Heart right ventricle (tissue), 16 donors: ENCODE measurements at regions not wholly inside any gene's neighbourhood (a gene's known extent, or its start where the extent isn't known, plus 50 kb on each side); places are given as distances from the start of the nearest gene placed in this dataset.
"Not testable (repeated sequence)": the region's sequence is repeated elsewhere in the genome, so short reads cannot be mapped to it uniquely, and the experiment has no call there.

Experiments
- ATAC-seq, 8 donors: fragments of 200-7000 bp; cut with Tn5 transposase; one replicate each; pipeline ENCODE4 v1.9.1; 2020; ENCODE audit warnings: mild to moderate bottlenecking in 8 of 8, moderate library complexity in 8 of 8, moderate number of reproducible peaks in 1 of 8
- DNase-seq, 2 donors: peaks; one replicate each; pipeline ENCODE4 v3.0.0-alpha.2; 2020
- H3K27ac ChIP-seq, 10 donors: fragments of 200-600 bp; sonication (generic) in 2 of 10; one replicate each; pipeline versions ENCODE4 v1.5.0 to v1.8.0; 2020 to 2022; ENCODE audit warnings: mild to moderate bottlenecking in 3 of 10
- H3K27me3 ChIP-seq, 7 donors: fragments of 200-600 bp; one replicate each; pipeline ENCODE4 v1.8.0; 2021 to 2022; ENCODE audit warnings: mild to moderate bottlenecking in 2 of 7
- H3K36me3 ChIP-seq, 9 donors: fragments of 200-600 bp; sonication (generic) in 1 of 9; one replicate each; pipeline versions ENCODE4 v1.5.0 to v1.8.0; 2020 to 2022; ENCODE audit warnings: mild to moderate bottlenecking in 2 of 9
- H3K4me1 ChIP-seq, 9 donors: fragments of 200-600 bp; sonication (generic) in 1 of 9; one replicate each; pipeline versions ENCODE4 v1.5.0 to v1.8.0; 2020 to 2022; ENCODE audit warnings: mild to moderate bottlenecking in 4 of 9
- H3K4me3 ChIP-seq, 10 donors: fragments of 200-600 bp; sonication (generic) in 2 of 10; one replicate each; pipeline versions ENCODE4 v1.5.0 to v1.8.0; 2020 to 2022; ENCODE audit warnings: mild to moderate bottlenecking in 7 of 10, moderate library complexity in 2 of 10
- H3K9me3 ChIP-seq, 11 donors: fragments of 200-600 bp in 10 of 11; sonication (generic) in 2 of 11; one replicate each; pipeline versions ENCODE4 v1.5.0 to v1.8.0; 2013 to 2022; ENCODE audit warnings: mild to moderate bottlenecking in 2 of 11, control low read depth in 1 of 11, moderate library complexity in 1 of 11
- WGBS, 2 donors: extraction: QIAGEN DNeasy Blood & Tissue Kit; methylation state at CpG; one replicate each; pipeline ENCODE4 v1.1.7; 2013; ENCODE audit warnings: inconsistent platforms in 1 of 2; 5-methylcytosine and 5-hydroxymethylcytosine counted together
- intact Hi-C, 10 donors: fragments of 100-400 bp; cut with DNase I; formaldehyde crosslinking; loops; one replicate each; pipeline versions ENCODE4 v1.11.1 to v1.14.2; 2022
- TF ChIP-seq, protein P1 (sequence below), 9 donors: fragments of 200-600 bp; sonication (generic) in 2 of 9; IDR thresholded peaks; one replicate each; pipeline versions ENCODE4 v1.5.0 to v1.8.0; 2021 to 2022; ENCODE audit warnings: antibody characterized with exemption in 9 of 9, mild to moderate bottlenecking in 5 of 9, moderate library complexity in 1 of 9
- donor health status: Arrhythmogenic right ventricular cardiomyopathy.
- donor health status: ischemic (EF 13 %, LVEDD 7.1; RV severe dilation, severe dysfunction).
- donor health status: healthy with polysubstance abuse.
- donor health status: DM: no; HTN: yes; CAD: no.
- donor health status: DM: no; HTN: no; CAD: no.
- donor health status: ischemic (EF 25% LVEDD 6.9; RV normal size, moderate dysfunction).
- donor health status: ischemic (EF 25% LVEDD 5.7; RV mildly dilated, moderate dysfunction).
- donor health status: healthy.
- donor health status: DM: yes; HTN: yes; CAD: no.
- donor health status: Ischemic cardiomyopathy.
- donor health status: ischemic (EF 35%, LVEDD 5.7; RV mildly dilated, moderate dysfunction).
- donor health status: nonischemic (EF 11% LVEDD 7.7; RV severe dilation, severe dysfunction).
- donor health status: DM: yes; HTN: yes; CAD: no.
- donor health status: PGD.
- donor health status: ischemic (EF 29% LVEDD 5.4; RV normal size, mild dysfunction).
- donor health status: nonischemic (EF 23%, LVEDD 6.1; RV moderate dilation, normal function).

DNA sequence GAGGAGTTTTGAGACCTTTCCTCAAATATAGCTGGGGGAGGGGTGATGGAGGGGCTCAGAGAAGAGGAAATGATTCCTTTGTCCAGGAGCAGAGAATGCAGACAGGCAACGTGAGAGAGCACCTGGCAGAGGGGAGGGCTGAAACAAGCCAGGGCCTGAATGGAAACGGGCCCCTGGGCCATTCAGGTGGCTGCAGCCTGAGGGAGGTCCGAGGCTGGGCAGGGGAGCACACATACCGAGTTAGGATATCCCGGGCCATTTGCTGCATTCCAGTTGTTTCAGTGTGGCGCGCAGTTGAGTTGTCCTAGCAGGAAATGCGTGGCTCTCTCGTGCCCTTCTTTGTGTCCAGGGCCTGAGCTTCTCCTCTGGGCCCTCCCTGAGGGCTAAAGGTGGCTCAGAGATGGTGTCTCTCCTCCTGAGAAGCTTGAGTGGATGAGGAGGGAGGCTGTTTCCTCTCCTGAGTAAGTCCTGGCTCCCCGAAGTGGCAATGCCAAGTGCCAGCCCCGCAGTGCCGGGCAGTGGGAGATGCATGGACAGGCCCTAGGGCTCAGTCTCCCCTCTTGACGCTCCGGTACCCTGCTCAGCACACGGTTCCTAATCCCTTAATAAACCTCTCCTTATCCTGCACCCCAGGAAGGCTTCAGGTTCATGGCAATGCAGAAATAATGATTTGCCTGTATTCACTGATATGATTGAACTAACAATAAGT lies 85.5 kb upstream of the VRK1 start:
- ATAC-seq, result no peak
- TF ChIP-seq, protein P1, sequence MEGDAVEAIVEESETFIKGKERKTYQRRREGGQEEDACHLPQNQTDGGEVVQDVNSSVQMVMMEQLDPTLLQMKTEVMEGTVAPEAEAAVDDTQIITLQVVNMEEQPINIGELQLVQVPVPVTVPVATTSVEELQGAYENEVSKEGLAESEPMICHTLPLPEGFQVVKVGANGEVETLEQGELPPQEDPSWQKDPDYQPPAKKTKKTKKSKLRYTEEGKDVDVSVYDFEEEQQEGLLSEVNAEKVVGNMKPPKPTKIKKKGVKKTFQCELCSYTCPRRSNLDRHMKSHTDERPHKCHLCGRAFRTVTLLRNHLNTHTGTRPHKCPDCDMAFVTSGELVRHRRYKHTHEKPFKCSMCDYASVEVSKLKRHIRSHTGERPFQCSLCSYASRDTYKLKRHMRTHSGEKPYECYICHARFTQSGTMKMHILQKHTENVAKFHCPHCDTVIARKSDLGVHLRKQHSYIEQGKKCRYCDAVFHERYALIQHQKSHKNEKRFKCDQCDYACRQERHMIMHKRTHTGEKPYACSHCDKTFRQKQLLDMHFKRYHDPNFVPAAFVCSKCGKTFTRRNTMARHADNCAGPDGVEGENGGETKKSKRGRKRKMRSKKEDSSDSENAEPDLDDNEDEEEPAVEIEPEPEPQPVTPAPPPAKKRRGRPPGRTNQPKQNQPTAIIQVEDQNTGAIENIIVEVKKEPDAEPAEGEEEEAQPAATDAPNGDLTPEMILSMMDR (IDR thresholded peaks at IDR 0.05), result no peak
- Histone ChIP-seq H3K36me3 (no peaks in the 10 kb centered on the region), H3K27ac (no peak overlapping the region), H3K9me3 (no peaks in the 10 kb centered on the region), H3K4me1 (no peaks in the 10 kb centered on the region), H3K4me3 (no peak overlapping the region), H3K27me3 (peaks cover 0 to 35% (median 12%) of the 10 kb centered on the region in 7 donors)
- intact Hi-C loops, result no loop called here
- WGBS, 2 donors, result 69 to 77% methylated on average over 15 of the region's 15 CpGs
- DNase-seq, result no peak

DNA sequence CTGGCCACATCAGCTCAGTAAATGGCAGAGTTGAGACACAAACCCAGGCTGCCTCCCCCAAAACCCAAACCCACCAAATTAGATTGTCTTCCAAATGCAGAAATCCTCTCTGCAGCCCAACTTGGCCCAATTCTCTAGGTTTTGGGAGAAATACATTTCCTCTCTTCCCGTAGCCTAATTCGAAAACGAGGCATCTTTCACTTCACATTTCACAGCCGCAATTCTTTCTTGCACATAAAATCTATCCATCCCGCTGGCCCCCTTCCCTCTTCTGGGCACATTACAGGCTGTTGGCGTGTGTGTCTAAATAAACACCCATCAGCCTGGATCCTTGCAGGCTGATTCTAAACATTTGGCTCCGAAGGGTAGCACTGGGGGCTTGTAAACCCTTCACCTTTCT lies 83.8 kb upstream of the VRK1 start:
- TF ChIP-seq, protein P1 (IDR thresholded peaks at IDR 0.05), result no peak
- Histone ChIP-seq H3K27ac (no peak overlapping the region), H3K27me3 (peaks cover 0 to 35% (median 12%) of the 10 kb centered on the region in 7 donors), H3K36me3 (no peaks in the 10 kb centered on the region), H3K4me3 (no peak overlapping the region), H3K4me1 (no peaks in the 10 kb centered on the region), H3K9me3 (no peaks in the 10 kb centered on the region)
- ATAC-seq, result no peak
- WGBS, 2 donors, result 77% methylated on average over 7 of the region's 7 CpGs
- DNase-seq, result no peak
- intact Hi-C loops, result no loop called here

DNA sequence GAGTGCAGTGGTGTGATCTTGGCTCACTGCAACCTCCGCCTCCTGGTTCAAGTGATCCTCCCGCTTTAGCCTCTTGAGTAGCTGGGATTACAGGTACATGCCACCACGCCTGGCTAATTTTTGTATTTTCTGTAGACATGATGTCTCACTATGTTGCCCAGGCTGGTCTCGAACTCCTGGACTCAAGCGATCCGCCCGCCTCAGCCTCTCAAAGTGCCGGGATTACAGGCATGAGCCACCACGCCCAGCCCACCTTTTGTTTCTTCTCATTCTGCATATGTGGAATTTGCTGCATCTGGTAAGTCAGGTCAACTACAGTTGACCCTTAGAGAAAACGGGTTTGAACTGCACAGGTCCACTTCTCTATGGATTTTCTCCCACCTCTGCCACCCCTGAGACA lies 82.6 kb upstream of the VRK1 start:
- intact Hi-C loops, H3K36me3 ChIP-seq, H3K9me3 ChIP-seq, DNase-seq, H3K27ac ChIP-seq, H3K4me3 ChIP-seq, ATAC-seq, H3K4me1 ChIP-seq: not testable (repeated sequence)
- WGBS, 2 donors, result 81 to 88% methylated on average over 10 of the region's 10 CpGs
- peaks cover 0 to 35% (median 12%) of the 10 kb centered on the region in 7 donors for H3K27me3 ChIP-seq

DNA sequence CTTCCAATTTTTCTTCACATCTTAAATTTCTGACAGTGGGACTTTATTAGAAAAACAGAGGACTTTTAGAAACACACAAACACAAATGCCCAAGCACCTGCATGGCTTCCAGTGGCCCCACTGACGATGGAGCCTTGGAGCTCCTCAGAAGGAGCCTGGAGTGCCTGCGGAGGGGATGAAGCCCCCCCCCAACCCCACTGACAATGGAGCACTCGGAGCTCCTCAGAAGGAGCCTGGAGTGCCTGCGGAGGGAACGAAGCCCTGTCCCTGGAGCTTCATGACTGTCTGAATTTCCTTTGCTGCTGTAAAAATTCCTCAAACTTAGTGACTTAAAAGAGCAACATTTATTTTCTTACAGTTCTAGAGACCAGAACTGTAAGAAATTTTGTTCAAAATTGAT lies 80.1 kb upstream of the VRK1 start:
- WGBS, 2 donors, result 79 to 83% methylated on average over 5 of the region's 5 CpGs

DNA sequence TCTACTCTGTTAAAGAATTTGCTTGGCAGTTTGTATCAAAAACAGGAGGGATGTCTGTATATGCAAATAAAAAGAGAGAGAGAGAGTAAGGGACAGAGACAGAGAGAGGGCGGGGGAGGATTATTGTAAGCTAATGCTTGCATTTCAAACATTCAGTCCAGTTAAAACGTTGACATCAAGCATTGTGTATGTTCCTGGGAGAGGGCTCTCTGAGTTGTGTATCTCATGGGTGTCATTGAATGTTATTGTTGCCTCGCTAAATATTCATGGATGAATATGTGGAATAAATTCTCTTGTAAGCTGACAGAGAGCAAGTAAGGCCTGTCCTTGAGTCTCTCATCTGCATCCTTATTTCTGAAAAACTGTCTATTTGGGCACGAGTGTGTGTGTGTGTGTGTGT lies 78.8 kb upstream of the VRK1 start:
- DNase-seq, result no peak
- TF ChIP-seq, protein P1 (IDR thresholded peaks at IDR 0.05), result no peak
- Histone ChIP-seq H3K4me1 (no peaks in the 10 kb centered on the region), H3K9me3 (no peaks in the 10 kb centered on the region), H3K27me3 (peaks cover 0 to 19% (median 8%) of the 10 kb centered on the region in 7 donors), H3K36me3 (no peaks in the 10 kb centered on the region), H3K4me3 (no peak overlapping the region), H3K27ac (no peak overlapping the region)
- intact Hi-C loops, result no loop called here
- 62 to 64% methylated on average over 4 of the region's 4 CpGs for WGBS, 2 donors
- no peak for ATAC-seq

More for the DNA sequence above, 80.1 kb upstream of the VRK1 start:
- Histone ChIP-seq H3K36me3 (no peaks in the 10 kb centered on the region), H3K27ac (no peak overlapping the region), H3K4me1 (no peaks in the 10 kb centered on the region), H3K9me3 (no peaks in the 10 kb centered on the region), H3K27me3 (peaks cover 0 to 27% (median 8%) of the 10 kb centered on the region in 7 donors), H3K4me3 (no peak overlapping the region)
- ATAC-seq (no peak), DNase-seq (no peak)
- TF ChIP-seq, protein P1 (IDR thresholded peaks at IDR 0.05), result no peak
- intact Hi-C loops, result no loop called here

DNA sequence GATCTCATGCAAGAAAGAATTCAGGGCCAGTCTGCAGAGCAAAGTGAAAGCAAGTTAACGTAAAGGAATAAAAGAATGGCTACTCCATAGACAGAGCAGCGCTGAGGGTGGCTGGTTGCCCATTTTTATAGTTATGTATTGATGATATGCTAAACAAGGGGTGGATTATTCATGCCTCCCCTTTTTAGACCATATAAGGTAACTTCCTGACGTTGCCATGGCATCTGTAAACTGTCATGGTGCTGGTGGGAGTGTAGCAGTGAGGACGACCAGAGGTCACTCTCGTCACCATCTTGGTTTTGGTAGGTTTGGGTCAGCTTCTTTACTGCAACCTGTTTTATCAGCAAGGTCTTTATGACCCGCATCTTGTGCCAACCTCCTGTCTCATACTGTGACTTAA lies 76.5 kb upstream of the VRK1 start:
- H3K4me3 ChIP-seq, ATAC-seq, H3K27ac ChIP-seq, H3K9me3 ChIP-seq, H3K36me3 ChIP-seq, intact Hi-C loops, DNase-seq, H3K4me1 ChIP-seq: not testable (repeated sequence)
- H3K27me3 ChIP-seq, result peaks cover 0 to 12% (median 0%) of the 10 kb centered on the region in 7 donors
- 73 to 75% methylated on average over 6 of the region's 6 CpGs for WGBS, 2 donors
